MCF 10A (cell line): ENCODE measurements at regions not wholly inside any gene's neighbourhood (a gene's known extent, or its start where the extent isn't known, plus 50 kb on each side); places are given as distances from the start of the nearest gene placed in this dataset.

Source experiments
- BruUV-seq: library from RNA; stranded (reverse); fragments of 400-500 nt; replicated peaks from 2 replicates; lab custom pipeline; 2021; lab: Mats Ljungman, UMichigan
- CTCF ChIA-PET: fragments of 300-600 bp; sonication (Branson Sonifier 250); formaldehyde crosslinking; extraction: SDS; loops from one replicate; lab custom pipeline; 2021; ENCODE audit warnings: antibody characterized with exemption, inconsistent platforms; lab: Yijun Ruan, JAX
- POLR2A ChIA-PET: fragments of 300-600, 350-650 bp; sonication (Branson Sonifier 250); formaldehyde crosslinking; extraction: SDS; loops from one replicate; lab custom pipeline; 2020; ENCODE audit warnings: antibody characterized with exemption, inconsistent platforms; lab: Yijun Ruan, JAX
- DNase-seq: peaks from one replicate; pipeline ENCODE4 v3.0.0-alpha.2; 2018; ENCODE audit not compliant: unreplicated experiment
- H3K27ac Mint-ChIP-seq: one replicate; pipeline ENCODE4 v1.8.0; 2022; ENCODE audit warnings: mild to moderate bottlenecking, low read depth, mixed read lengths; ENCODE audit not compliant: unreplicated experiment
- H3K27me3 Mint-ChIP-seq: one replicate; pipeline ENCODE4 v1.8.0; 2022; ENCODE audit warnings: mixed read lengths; ENCODE audit not compliant: insufficient read depth, unreplicated experiment
- H3K36me3 Mint-ChIP-seq: one replicate; pipeline ENCODE4 v1.8.0; 2022; ENCODE audit warnings: mild to moderate bottlenecking, moderate library complexity, mixed read lengths; ENCODE audit not compliant: insufficient read depth, unreplicated experiment
- H3K4me1 Mint-ChIP-seq: one replicate; pipeline ENCODE4 v1.8.0; 2022; ENCODE audit warnings: mixed read lengths; ENCODE audit not compliant: insufficient read depth, unreplicated experiment
- H3K4me3 Mint-ChIP-seq: one replicate; pipeline ENCODE4 v1.8.0; 2022; ENCODE audit warnings: mild to moderate bottlenecking, moderate library complexity, mixed read lengths; ENCODE audit not compliant: unreplicated experiment
- H3K9me3 Mint-ChIP-seq: one replicate; pipeline ENCODE4 v1.8.0; 2022; ENCODE audit warnings: mixed read lengths; ENCODE audit not compliant: unreplicated experiment
- CTCF ChIP-seq: fragments of 200-600 bp; IDR thresholded peaks from one replicate; pipeline ENCODE4 v1.8.0; 2022; ENCODE audit warnings: antibody characterized with exemption, mild to moderate bottlenecking; ENCODE audit not compliant: unreplicated experiment
- intact Hi-C: fragments of 100-400 bp; cut with micrococcal nuclease; formaldehyde crosslinking; loops from 2 replicates; pipeline ENCODE4 v1.14.1; 2022

GRCh38 chr1:198856601-198857000 lies 217.8 kb downstream of the PTPRC start:
- Mint-ChIP-seq H3K27ac (no peak overlapping the region), H3K27me3 (no peaks in the 10 kb centered on the region), H3K4me3 (no peak overlapping the region), H3K9me3 (peaks cover 5% of the 10 kb centered on the region), H3K4me1 (no peaks in the 10 kb centered on the region), H3K36me3 (peaks cover 39% of the 10 kb centered on the region)
- CTCF ChIA-PET, result interaction anchor here (0.6 to 0.7 kb wide), 3 partner anchors 12 to 334 kb away, joined by 3 to 4 read pairs (median 4); no protein-coding TSS in a partner anchor
- POLR2A ChIA-PET, result interaction anchor here (1.0 to 1.4 kb wide), 2 partner anchors 9 to 18 kb away, joined by 3 to 7 read pairs; no protein-coding TSS in a partner anchor
- no peak for DNase-seq
- intact Hi-C loops, result no loop called here
- BruUV-seq, result no TSS peak
- TF ChIP-seq CTCF, result no peak

GRCh38 chr1:198858033-198858432 lies 219.2 kb downstream of the PTPRC start:
- no peak for TF ChIP-seq CTCF
- BruUV-seq, result no TSS peak

GRCh38 chr1:198860371-198860770 lies 221.5 kb downstream of the PTPRC start:
- Mint-ChIP-seq H3K36me3 (peaks cover 41% of the 10 kb centered on the region), H3K27ac (no peak overlapping the region), H3K27me3 (no peaks in the 10 kb centered on the region), H3K4me3 (no peak overlapping the region), H3K4me1 (no peaks in the 10 kb centered on the region), H3K9me3 (peaks cover 5% of the 10 kb centered on the region)
- intact Hi-C loops, result no loop called here
- no peak for DNase-seq
- no peak for TF ChIP-seq CTCF
- CTCF ChIA-PET, result no interaction called here
- POLR2A ChIA-PET, result interaction anchor here (0.6 kb wide), 1 partner anchor 421 kb away, joined by 4 read pairs; no protein-coding TSS in a partner anchor
- BruUV-seq, result no TSS peak

More at GRCh38 chr1:198858033-198858432, 219.2 kb downstream of the PTPRC start:
- H3K27me3 Mint-ChIP-seq, result no peaks in the 10 kb centered on the region
- no peaks in the 10 kb centered on the region for H3K4me1 Mint-ChIP-seq
- H3K4me3 Mint-ChIP-seq, result no peak overlapping the region
- H3K36me3 Mint-ChIP-seq, result peaks cover 43% of the 10 kb centered on the region
- intact Hi-C loops, result no loop called here
- H3K27ac Mint-ChIP-seq, result no peak overlapping the region
- H3K9me3 Mint-ChIP-seq, result peaks cover 5% of the 10 kb centered on the region
- ChIA-PET CTCF (no interaction called here), POLR2A (interaction anchor here (0.6 kb wide), 1 partner anchor 212 kb away, joined by 3 read pairs; no protein-coding TSS in a partner anchor)
- no peak for DNase-seq

GRCh38 chr1:198861636-198862035 lies 222.8 kb downstream of the PTPRC start:
- DNase-seq, result no peak
- POLR2A ChIA-PET, result interaction anchor here (0.9 kb wide), 1 partner anchor 381 kb away, joined by 3 read pairs; no protein-coding TSS in a partner anchor
- Mint-ChIP-seq H3K9me3 (peaks cover under 1% of the 10 kb centered on the region), H3K36me3 (peaks cover 40% of the 10 kb centered on the region), H3K4me1 (peaks cover under 1% of the 10 kb centered on the region), H3K4me3 (no peak overlapping the region), H3K27ac (no peak overlapping the region), H3K27me3 (no peaks in the 10 kb centered on the region)
- no TSS peak for BruUV-seq
- no peak for TF ChIP-seq CTCF
- intact Hi-C loops, result no loop called here
- CTCF ChIA-PET, result no interaction called here
